HCT116 (cell line): ENCODE measurements at regions not wholly inside any gene's neighbourhood (a gene's known extent, or its start where the extent isn't known, plus 50 kb on each side); places are given as distances from the start of the nearest gene placed in this dataset.

Source experiments
- ATAC-seq: fragments of 200-7000 bp; cut with Tn5 transposase; 2 replicates; pipeline ENCODE4 v1.9.1; 2020; ENCODE audit warnings: mild to moderate bottlenecking, moderate library complexity
- BruUV-seq: library from RNA; stranded (reverse); fragments of 400-500 nt; replicated peaks from 2 replicates; lab custom pipeline; 2021; lab: Mats Ljungman, UMichigan
- CTCF ChIA-PET: fragments of 300-600 bp; sonication (Branson Sonifier 250); formaldehyde crosslinking; loops from one replicate; lab custom pipeline; 2021; ENCODE audit warnings: antibody characterized with exemption; lab: Charles Lee
- POLR2A ChIA-PET: fragments of 300-600, 350-600 bp; sonication (Branson Sonifier 250); formaldehyde crosslinking; loops from one replicate; lab custom pipeline; 2021; ENCODE audit warnings: antibody characterized with exemption; lab: Charles Lee
- RAD21 ChIA-PET, 2 experiments: fragments of 300-600 bp; sonication (Branson Sonifier 250); formaldehyde crosslinking; loops; one replicate each; lab custom pipeline; 2023; ENCODE audit warnings: low total read pairs in 2 of 2; ENCODE audit not compliant: uncharacterized antibody in 2 of 2, unreplicated experiment in 2 of 2, low non-redundant PET in 1 of 2; lab: Charles Lee
- DNase-seq: peaks from one replicate; pipeline ENCODE4 v3.0.0-alpha.2; 2010; ENCODE audit warnings: low read depth, low spot score
- H2AFZ ChIP-seq: fragments of 200-600 bp; shearing (Covaris generic), sonication (generic); 2 replicates; pipeline ENCODE4 v1.6.1; 2017; ENCODE audit warnings: low read depth, mixed run types, mixed read lengths, antibody characterized with exemption, low read length; ENCODE audit not compliant: poor library complexity, severe bottlenecking
- H3K27ac ChIP-seq: 2 replicates; pipeline ENCODE4 v1.5.1; 2012; ENCODE audit warnings: low read depth, low read length
- H3K27me3 ChIP-seq: fragments of 200-600 bp; sonication (generic); 2 replicates; pipeline ENCODE4 v1.6.1; 2016; ENCODE audit warnings: mixed run types, low read length, mixed read lengths; ENCODE audit not compliant: insufficient read depth
- H3K36me3 ChIP-seq, 2 experiments: fragments of 200-500 bp in 1 of 2; fragments of 200-600 bp in 1 of 2; sonication (Bioruptor generic) in 1 of 2; sonication (generic) in 1 of 2; 2 replicates each; pipeline versions ENCODE4 v1.5.1 to v1.6.1; 2014 to 2016; ENCODE audit warnings: low read length in 2 of 2, inconsistent platforms in 1 of 2, mixed read lengths in 1 of 2, mixed run types in 1 of 2; ENCODE audit not compliant: insufficient read depth in 2 of 2, control insufficient read depth in 1 of 2
- H3K4me1 ChIP-seq, 2 experiments: fragments of 200-600 bp in 1 of 2; sonication (generic) in 1 of 2; 2 replicates each; pipeline versions ENCODE4 v1.5.1 to v1.6.1; 2012 to 2017; ENCODE audit warnings: low read length in 2 of 2, inconsistent platforms in 1 of 2, mild to moderate bottlenecking in 1 of 2, mixed read lengths in 1 of 2, mixed run types in 1 of 2, moderate library complexity in 1 of 2; ENCODE audit not compliant: insufficient read depth in 2 of 2, control insufficient read depth in 1 of 2
- H3K4me2 ChIP-seq: fragments of 200-600 bp; sonication (generic); 2 replicates; pipeline ENCODE4 v1.6.1; 2017; ENCODE audit warnings: mixed run types, low read length, mixed read lengths
- H3K4me3 ChIP-seq, 2 experiments: fragments of 200-600 bp in 1 of 2; sonication (generic) in 1 of 2; replicated peaks in 1 of 2; 2 replicates each; pipeline ENCODE4 v1.5.1; 2011 to 2016; ENCODE audit warnings: low read length in 2 of 2, control low read depth in 1 of 2, low read depth in 1 of 2, mild to moderate bottlenecking in 1 of 2, mixed read lengths in 1 of 2, mixed run types in 1 of 2
- H3K79me2 ChIP-seq: fragments of 200-600 bp; sonication (generic); 2 replicates; pipeline ENCODE4 v1.6.1; 2017; ENCODE audit warnings: mild to moderate bottlenecking, mixed run types, low read length, moderate library complexity, mixed read lengths; ENCODE audit not compliant: insufficient read depth
- H3K9ac ChIP-seq: fragments of 200-600 bp; sonication (generic); 2 replicates; pipeline ENCODE4 v1.6.1; 2016; ENCODE audit warnings: low read length, mixed read lengths
- H3K9me2 ChIP-seq: fragments of 200-600 bp; sonication (generic), shearing (Covaris generic); 2 replicates; pipeline ENCODE4 v1.6.1; 2017; ENCODE audit warnings: mixed run types, mild to moderate bottlenecking, moderate library complexity; ENCODE audit not compliant: insufficient read depth
- H3K9me3 ChIP-seq, 2 experiments: fragments of 200-500 bp in 1 of 2; fragments of 200-600 bp in 1 of 2; sonication (Bioruptor generic) in 1 of 2; sonication (generic) in 1 of 2; 2 replicates each; pipeline ENCODE4 v1.6.1; 2014 to 2017; ENCODE audit warnings: low read length in 2 of 2, mixed read lengths in 2 of 2, inconsistent platforms in 1 of 2, low read depth in 1 of 2, mild to moderate bottlenecking in 1 of 2, mixed run types in 1 of 2, moderate library complexity in 1 of 2; ENCODE audit not compliant: control insufficient read depth in 1 of 2, insufficient read depth in 1 of 2
- H4K20me1 ChIP-seq: fragments of 200-600 bp; sonication (generic), shearing (Covaris generic); 2 replicates; pipeline ENCODE4 v1.6.1; 2017; ENCODE audit warnings: mixed run types, mild to moderate bottlenecking, moderate library complexity; ENCODE audit not compliant: insufficient read depth
- ELF1 ChIP-seq: IDR thresholded peaks from 2 replicates; pipeline ENCODE4 v1.6.1; 2012; ENCODE audit warnings: low read depth, borderline replicate concordance
- EZH2 ChIP-seq: fragments of 200-600 bp; sonication (generic); IDR thresholded peaks from 2 replicates; pipeline ENCODE4 v1.6.1; 2017; ENCODE audit warnings: antibody characterized with exemption, mixed run types
- EZH2phosphoT487 ChIP-seq: fragments of 200-600 bp; IDR thresholded peaks from 2 replicates; pipeline ENCODE4 v1.6.1; 2018; ENCODE audit warnings: antibody characterized with exemption, borderline replicate concordance
- FOSL1 ChIP-seq: IDR thresholded peaks from 2 replicates; pipeline ENCODE4 v1.6.1; 2012; ENCODE audit warnings: low read depth
- JUND ChIP-seq: IDR thresholded peaks from 2 replicates; pipeline ENCODE4 v1.6.1; 2012
- MAX ChIP-seq: IDR thresholded peaks from 2 replicates; pipeline ENCODE4 v1.6.1; 2012
- POLR2A ChIP-seq: IDR thresholded peaks from 2 replicates; pipeline ENCODE4 v1.7.0; 2011; ENCODE audit warnings: borderline replicate concordance; ENCODE audit not compliant: insufficient read depth, insufficient read length; ENCODE audit errors: extremely low read depth
- RAD21 ChIP-seq: IDR thresholded peaks from 2 replicates; pipeline ENCODE4 v1.6.1; 2012; ENCODE audit warnings: low read depth, mild to moderate bottlenecking
- SIN3A ChIP-seq: IDR thresholded peaks from 2 replicates; pipeline ENCODE4 v1.6.1; 2012; ENCODE audit warnings: low read depth
- SP1 ChIP-seq: IDR thresholded peaks from 2 replicates; pipeline ENCODE4 v1.6.1; 2012; ENCODE audit warnings: low read depth
- TCF7L2 ChIP-seq: IDR thresholded peaks from 2 replicates; pipeline ENCODE4 v1.7.0; 2011; ENCODE audit warnings: borderline replicate concordance, inconsistent platforms; ENCODE audit not compliant: insufficient read depth, insufficient read length; ENCODE audit errors: extremely low read depth
- YY1 ChIP-seq: IDR thresholded peaks from 2 replicates; pipeline ENCODE4 v1.6.1; 2011; ENCODE audit warnings: low read length, low read depth, moderate library complexity, mild to moderate bottlenecking; ENCODE audit not compliant: insufficient replicate concordance; ENCODE audit errors: extremely low read depth
- intact Hi-C: fragments of 100-400 bp; cut with micrococcal nuclease; formaldehyde crosslinking; loops from 2 replicates; pipeline ENCODE4 v1.10.0; 2022
- TF ChIP-seq, protein P1 (sequence below), 3 experiments: fragments of 200-600 bp in 1 of 3; sonication (generic) in 1 of 3; IDR thresholded peaks in 2 of 3; conservative IDR thresholded peaks in 1 of 3; 2 replicates each; pipeline ENCODE4 v1.5.1; 2012 to 2017; ENCODE audit warnings: low read depth in 2 of 3, low read length in 2 of 3, antibody characterized with exemption in 1 of 3, borderline replicate concordance in 1 of 3, control low read depth in 1 of 3, mild to moderate bottlenecking in 1 of 3, mixed read lengths in 1 of 3, mixed run types in 1 of 3, moderate library complexity in 1 of 3; ENCODE audit not compliant: insufficient read depth in 1 of 3
- TF ChIP-seq, protein P2 (sequence below): IDR thresholded peaks from 2 replicates; pipeline ENCODE4 v1.6.1; 2012

- Histone ChIP-seq H3K27me3 (no peaks in the 10 kb centered on the region), H3K4me3 (no peak overlapping the region), H3K9me3 (no peaks in the 10 kb centered on the region), H3K4me2 (no peak overlapping the region), H3K9ac (no peak overlapping the region), H3K79me2 (no peaks in the 10 kb centered on the region), H2AFZ (no peak overlapping the region), H3K9me2 (no peaks in the 10 kb centered on the region), H3K27ac (no peak overlapping the region), H4K20me1 (no peaks in the 10 kb centered on the region), H3K4me1 (no peaks in the 10 kb centered on the region), H3K36me3 (no peaks in the 10 kb centered on the region)
- no TSS peak for BruUV-seq
- ATAC-seq (no peak), DNase-seq (no peak)
- ChIA-PET POLR2A (no interaction called here), RAD21 (no interaction called here), CTCF (no interaction called here)
- TF ChIP-seq MAX (no peak), EZH2phosphoT487 (no peak), ELF1 (no peak), POLR2A (no peak), EZH2 (no peak)
- intact Hi-C loops = no loop called here
Measured at GRCh38 chr4:123869286-123870215, 473.0 kb downstream of the SPRY1 start.

GRCh38 chr4:123870216-123870876 is 473.8 kb downstream of the SPRY1 start:
- no peak overlapping the region for H3K4me3 ChIP-seq
- ChIA-PET CTCF (no interaction called here), RAD21 (no interaction called here), POLR2A (no interaction called here)
- H2AFZ ChIP-seq = no peak overlapping the region
- no peaks in the 10 kb centered on the region for H3K4me1 ChIP-seq
- intact Hi-C loops = no loop called here
- H3K27me3 ChIP-seq = no peaks in the 10 kb centered on the region
- ATAC-seq (no peak), DNase-seq (no peak)
- no peaks in the 10 kb centered on the region for H3K9me3 ChIP-seq
- H3K27ac ChIP-seq = no peak overlapping the region
- H4K20me1 ChIP-seq = no peaks in the 10 kb centered on the region
- BruUV-seq = no TSS peak
- H3K79me2 ChIP-seq = no peaks in the 10 kb centered on the region
- no peaks in the 10 kb centered on the region for H3K9me2 ChIP-seq
- H3K9ac ChIP-seq = no peak overlapping the region
- H3K36me3 ChIP-seq = no peaks in the 10 kb centered on the region
- H3K4me2 ChIP-seq = no peak overlapping the region
- TF ChIP-seq EZH2phosphoT487 (no peak), SIN3A (no peak), EZH2 (no peak), MAX (no peak), RAD21 (no peak), JUND (no peak), TCF7L2 (no peak), YY1 (no peak), FOSL1 (no peak), SP1 (no peak)
- TF ChIP-seq, protein P1, sequence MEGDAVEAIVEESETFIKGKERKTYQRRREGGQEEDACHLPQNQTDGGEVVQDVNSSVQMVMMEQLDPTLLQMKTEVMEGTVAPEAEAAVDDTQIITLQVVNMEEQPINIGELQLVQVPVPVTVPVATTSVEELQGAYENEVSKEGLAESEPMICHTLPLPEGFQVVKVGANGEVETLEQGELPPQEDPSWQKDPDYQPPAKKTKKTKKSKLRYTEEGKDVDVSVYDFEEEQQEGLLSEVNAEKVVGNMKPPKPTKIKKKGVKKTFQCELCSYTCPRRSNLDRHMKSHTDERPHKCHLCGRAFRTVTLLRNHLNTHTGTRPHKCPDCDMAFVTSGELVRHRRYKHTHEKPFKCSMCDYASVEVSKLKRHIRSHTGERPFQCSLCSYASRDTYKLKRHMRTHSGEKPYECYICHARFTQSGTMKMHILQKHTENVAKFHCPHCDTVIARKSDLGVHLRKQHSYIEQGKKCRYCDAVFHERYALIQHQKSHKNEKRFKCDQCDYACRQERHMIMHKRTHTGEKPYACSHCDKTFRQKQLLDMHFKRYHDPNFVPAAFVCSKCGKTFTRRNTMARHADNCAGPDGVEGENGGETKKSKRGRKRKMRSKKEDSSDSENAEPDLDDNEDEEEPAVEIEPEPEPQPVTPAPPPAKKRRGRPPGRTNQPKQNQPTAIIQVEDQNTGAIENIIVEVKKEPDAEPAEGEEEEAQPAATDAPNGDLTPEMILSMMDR (IDR thresholded peaks at IDR 0.05 in 2 of 3, conservative IDR thresholded peaks at IDR 0.05 in 1 of 3; ENCODE audit: borderline replicate concordance in 1 of 3, insufficient read depth in 1 of 3, low read depth in 2 of 3, low read length in 2 of 3) = no peak
- TF ChIP-seq, protein P2, sequence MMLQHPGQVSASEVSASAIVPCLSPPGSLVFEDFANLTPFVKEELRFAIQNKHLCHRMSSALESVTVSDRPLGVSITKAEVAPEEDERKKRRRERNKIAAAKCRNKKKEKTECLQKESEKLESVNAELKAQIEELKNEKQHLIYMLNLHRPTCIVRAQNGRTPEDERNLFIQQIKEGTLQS = no peak
